IMR-90 (cell line): ENCODE measurements at regions not wholly inside any gene's neighbourhood (a gene's known extent, or its start where the extent isn't known, plus 50 kb on each side); places are given as distances from the start of the nearest gene placed in this dataset.

ENCODE experiments used
- ATAC-seq: fragments of 200-7000 bp; cut with Tn5 transposase; 2 replicates; pipeline ENCODE4 v1.9.1; 2020; ENCODE audit warnings: low read depth, mild to moderate bottlenecking, moderate library complexity
- BruUV-seq: library from RNA; stranded (reverse); fragments of 400-500 nt; replicated peaks from 2 replicates; lab custom pipeline; 2021; lab: Mats Ljungman, UMichigan
- CTCF ChIA-PET: fragments of 300-600 bp; formaldehyde crosslinking; extraction: SDS; loops from one replicate; lab custom pipeline; 2021; ENCODE audit warnings: antibody characterized with exemption; lab: Yijun Ruan, JAX
- POLR2A ChIA-PET: fragments of 300-600 bp; sonication (Branson Sonifier 250); formaldehyde crosslinking; loops from one replicate; lab custom pipeline; 2022; ENCODE audit warnings: antibody characterized with exemption; ENCODE audit not compliant: unreplicated experiment; lab: Charles Lee
- DNase-seq: peaks from one replicate; pipeline ENCODE4 v3.0.0; 2013
- H2AFZ ChIP-seq: replicated peaks from 2 replicates; pipeline ENCODE3; 2013; ENCODE audit warnings: low read length, mild to moderate bottlenecking; ENCODE audit not compliant: poor library complexity
- H2AK5ac ChIP-seq: 2 replicates; pipeline ENCODE4 v1.6.1; 2013; ENCODE audit warnings: low read depth, low read length, inconsistent platforms
- H2AK9ac ChIP-seq: replicated peaks from 2 replicates; pipeline ENCODE3; 2013; ENCODE audit warnings: mild to moderate bottlenecking, low read depth, low read length, moderate library complexity; ENCODE audit not compliant: poor library complexity
- H2BK120ac ChIP-seq: 2 replicates; pipeline ENCODE4 v1.6.1; 2013; ENCODE audit warnings: low read depth, low read length, inconsistent platforms
- H2BK15ac ChIP-seq: 3 replicates; pipeline ENCODE4 v1.6.1; 2013; ENCODE audit warnings: low read depth, low read length, inconsistent platforms
- H2BK20ac ChIP-seq: 2 replicates; pipeline ENCODE4 v1.6.1; 2013; ENCODE audit warnings: low read depth, mild to moderate bottlenecking, inconsistent platforms, low read length, moderate library complexity
- H2BK5ac ChIP-seq: 2 replicates; pipeline ENCODE4 v1.6.1; 2013; ENCODE audit warnings: mild to moderate bottlenecking, low read depth, low read length, inconsistent platforms; ENCODE audit not compliant: poor library complexity, severe bottlenecking
- H3K14ac ChIP-seq: replicated peaks from 2 replicates; pipeline ENCODE4 v1.6.1; 2013; ENCODE audit warnings: low read depth, low read length, inconsistent platforms
- H3K18ac ChIP-seq: 2 replicates; pipeline ENCODE4 v1.6.1; 2013; ENCODE audit warnings: low read depth, low read length, control low read depth
- H3K23ac ChIP-seq: 2 replicates; pipeline ENCODE4 v1.6.1; 2013; ENCODE audit warnings: low read depth, low read length, inconsistent platforms
- H3K27ac ChIP-seq: 2 replicates; pipeline ENCODE4 v1.5.1; 2013; ENCODE audit warnings: mild to moderate bottlenecking, control low read depth, low read length; ENCODE audit not compliant: insufficient read depth
- H3K27me3 ChIP-seq: 2 replicates; pipeline ENCODE4 v1.6.1; 2013; ENCODE audit warnings: low read length; ENCODE audit not compliant: control insufficient read depth, insufficient read depth
- H3K36me3 ChIP-seq: 2 replicates; pipeline ENCODE4 v1.6.1; 2013; ENCODE audit warnings: low read length, mixed read lengths; ENCODE audit not compliant: control insufficient read depth, insufficient read depth
- H3K4ac ChIP-seq: 2 replicates; pipeline ENCODE4 v1.6.1; 2013; ENCODE audit warnings: low read depth, low read length, inconsistent platforms
- H3K4me1 ChIP-seq: 2 replicates; pipeline ENCODE4 v1.6.1; 2013; ENCODE audit warnings: low read length, mixed read lengths; ENCODE audit not compliant: control insufficient read depth, insufficient read depth
- H3K4me2 ChIP-seq: 2 replicates; pipeline ENCODE4 v1.6.1; 2013; ENCODE audit warnings: low read depth, mild to moderate bottlenecking, control low read depth, low read length, moderate library complexity
- H3K4me3 ChIP-seq: 2 replicates; pipeline ENCODE4 v1.5.1; 2013; ENCODE audit warnings: low read depth, mild to moderate bottlenecking, control low read depth, low read length, moderate library complexity; ENCODE audit not compliant: insufficient read depth
- H3K56ac ChIP-seq: 2 replicates; pipeline ENCODE4 v1.6.1; 2013; ENCODE audit warnings: low read length, inconsistent platforms; ENCODE audit not compliant: insufficient read depth; ENCODE audit errors: extremely low read depth
- H3K79me1 ChIP-seq, 2 experiments: 2 replicates each; pipeline ENCODE4 v1.6.1; 2013; ENCODE audit warnings: low read length in 2 of 2, inconsistent platforms in 1 of 2, low read depth in 1 of 2
- H3K9ac ChIP-seq: 2 replicates; pipeline ENCODE4 v1.6.1; 2013; ENCODE audit warnings: low read depth, low read length, control low read depth
- H3K9me1 ChIP-seq: 2 replicates; pipeline ENCODE4 v1.6.1; 2013; ENCODE audit warnings: low read length, inconsistent platforms; ENCODE audit not compliant: insufficient read depth
- H3K9me3 ChIP-seq: 2 replicates; pipeline ENCODE4 v1.6.1; 2013; ENCODE audit warnings: low read length; ENCODE audit not compliant: control insufficient read depth, insufficient read depth
- H4K20me1 ChIP-seq: 2 replicates; pipeline ENCODE4 v1.6.1; 2013; ENCODE audit warnings: low read length, inconsistent platforms; ENCODE audit not compliant: insufficient read depth
- H4K5ac ChIP-seq: 2 replicates; pipeline ENCODE4 v1.6.1; 2013; ENCODE audit warnings: mild to moderate bottlenecking, low read depth, low read length, control low read depth
- H4K8ac ChIP-seq, 2 experiments: 2 replicates each; pipeline ENCODE4 v1.6.1; 2013; ENCODE audit warnings: low read depth in 2 of 2, low read length in 2 of 2, control low read depth in 1 of 2, inconsistent platforms in 1 of 2
- H4K91ac ChIP-seq: 2 replicates; pipeline ENCODE4 v1.6.1; 2013; ENCODE audit warnings: low read depth, low read length, inconsistent platforms; ENCODE audit not compliant: insufficient read depth
- BHLHE40 ChIP-seq: fragments of 150-350 bp; IDR thresholded peaks from 2 replicates; pipeline ENCODE4 v1.6.1; 2016; ENCODE audit warnings: mild to moderate bottlenecking, low read depth, low read length
- CEBPB ChIP-seq: IDR thresholded peaks from 2 replicates; pipeline ENCODE4 v1.6.1; 2012; ENCODE audit warnings: low read depth, low read length, improper control_type of control experiment
- CHD1 ChIP-seq: IDR thresholded peaks from 2 replicates; pipeline ENCODE4 v1.6.1; 2012; ENCODE audit warnings: low read depth, low read length, improper control_type of control experiment
- CTCF ChIP-seq: conservative IDR thresholded peaks from 2 replicates; pipeline ENCODE4 v1.5.1; 2012; ENCODE audit warnings: mild to moderate bottlenecking, low read depth, low read length, improper control_type of control experiment
- FOS ChIP-seq: fragments of 150-350 bp; IDR thresholded peaks from 2 replicates; pipeline ENCODE4 v1.6.1; 2016; ENCODE audit warnings: low read depth, low read length
- MAFK ChIP-seq: IDR thresholded peaks from 2 replicates; pipeline ENCODE4 v1.6.1; 2012; ENCODE audit warnings: low read depth, low read length, improper control_type of control experiment
- MAZ ChIP-seq: IDR thresholded peaks from 2 replicates; pipeline ENCODE4 v1.6.1; 2012; ENCODE audit warnings: low read depth, mild to moderate bottlenecking, low read length, improper control_type of control experiment, moderate library complexity, borderline replicate concordance
- MXI1 ChIP-seq: IDR thresholded peaks from 2 replicates; pipeline ENCODE4 v1.6.1; 2012; ENCODE audit warnings: low read depth, mild to moderate bottlenecking, low read length, moderate library complexity, borderline replicate concordance
- NFE2L2 ChIP-seq: fragments of 150-350 bp; IDR thresholded peaks from 2 replicates; pipeline ENCODE4 v1.6.1; 2016; ENCODE audit warnings: low read depth, mild to moderate bottlenecking, low read length
- POLR2A ChIP-seq: IDR thresholded peaks from 2 replicates; pipeline ENCODE4 v1.6.1; 2012; ENCODE audit warnings: mild to moderate bottlenecking, low read depth, low read length
- RAD21 ChIP-seq: IDR thresholded peaks from 2 replicates; pipeline ENCODE4 v1.6.1; 2012; ENCODE audit warnings: low read length, improper control_type of control experiment
- RCOR1 ChIP-seq: IDR thresholded peaks from 2 replicates; pipeline ENCODE4 v1.6.1; 2012; ENCODE audit warnings: mild to moderate bottlenecking, low read length, improper control_type of control experiment; ENCODE audit not compliant: insufficient replicate concordance
- RFX5 ChIP-seq: IDR thresholded peaks from 2 replicates; pipeline ENCODE4 v1.8.0; 2012; ENCODE audit warnings: low read depth, mild to moderate bottlenecking, low read length, moderate library complexity
- SMC3 ChIP-seq: fragments of 150-350 bp; IDR thresholded peaks from 2 replicates; pipeline ENCODE4 v1.6.1; 2016; ENCODE audit warnings: low read depth, mild to moderate bottlenecking, antibody characterized with exemption, low read length, moderate library complexity
- WGBS, 2 experiments: methylation state at CpG; one replicate each; pipeline versions ENCODE4 v1.1.5 to v1.1.7; 2013; ENCODE audit warnings: missing lambda C conversion rate in 2 of 2; ENCODE audit not compliant: insufficient read length in 1 of 2; ENCODE audit errors: extremely low coverage in 2 of 2; 5-methylcytosine and 5-hydroxymethylcytosine counted together
- dilution Hi-C: fragments of 300-500 bp; cut with HindIII; formaldehyde crosslinking; loops from one replicate; pipeline ENCODE4 v1.14.3; 2018; ENCODE audit warnings: low sequenced_read_pairs; ENCODE audit not compliant: unreplicated experiment
- in situ Hi-C: fragments of 300-500 bp; cut with MboI; formaldehyde crosslinking; loops from 3 replicates; pipeline ENCODE4 v1.14.3; 2019; ENCODE audit warnings: low sequenced_read_pairs, inconsistent platforms, mixed read lengths
- intact Hi-C: fragments of 100-400 bp; cut with micrococcal nuclease; formaldehyde crosslinking; loops from 2 replicates; pipeline ENCODE4 v1.10.0; 2022
- TF ChIP-seq, protein P1 (sequence below): fragments of 150-350 bp; IDR thresholded peaks from 2 replicates; pipeline ENCODE4 v1.6.1; 2017; ENCODE audit warnings: mild to moderate bottlenecking, antibody characterized with exemption, low read length, low read depth
- TF ChIP-seq, protein P2 (sequence below): fragments of 150-350 bp; IDR thresholded peaks from 2 replicates; pipeline ENCODE4 v1.6.1; 2016; ENCODE audit warnings: low read depth, mild to moderate bottlenecking, low read length, moderate library complexity, borderline replicate concordance

DNA sequence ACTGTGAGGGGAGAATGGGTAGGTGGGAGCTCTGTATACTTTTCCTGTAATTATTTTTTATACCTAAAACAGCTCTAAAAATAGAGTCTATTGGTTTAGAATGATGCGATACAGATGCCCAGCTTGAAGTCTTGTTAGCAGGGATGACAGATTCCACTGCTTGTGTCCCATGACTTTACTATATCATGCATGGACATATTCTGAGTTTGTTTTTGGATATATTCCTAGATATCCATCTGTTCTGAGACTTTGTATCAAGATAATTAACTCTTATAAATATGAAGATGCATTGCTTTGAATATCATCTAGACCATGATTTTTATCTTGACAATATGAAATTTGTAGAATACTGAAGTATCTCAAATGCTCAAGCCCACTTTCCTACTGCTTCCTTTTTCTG is 1058.1 kb downstream of the RAPGEF2 start:
- H3K9me1 ChIP-seq = no peaks in the 10 kb centered on the region
- H3K9me3 ChIP-seq = peaks cover 12% of the 10 kb centered on the region; the same call in 1 of the 2 replicates
- H3K23ac ChIP-seq = no peak overlapping the region
- H4K91ac ChIP-seq = no peak overlapping the region
- H4K20me1 ChIP-seq = no peaks in the 10 kb centered on the region
- no peak overlapping the region for H3K56ac ChIP-seq
- DNase-seq = no peak
- H3K9ac ChIP-seq = no peak overlapping the region
- no peaks in the 10 kb centered on the region for H3K36me3 ChIP-seq
- no peak overlapping the region for H3K4ac ChIP-seq
- H2BK15ac ChIP-seq = no peak overlapping the region
- no peaks in the 10 kb centered on the region for H3K27me3 ChIP-seq
- H3K4me2 ChIP-seq = no peak overlapping the region
- POLR2A ChIA-PET = no interaction called here
- intact Hi-C loops = no loop called here
- H3K27ac ChIP-seq = no peak overlapping the region
- no peak overlapping the region for H2AK9ac ChIP-seq
- no peak overlapping the region for H2BK5ac ChIP-seq
- ATAC-seq = no peak
- no peak overlapping the region for H4K8ac ChIP-seq
- no TSS peak for BruUV-seq
- H2BK20ac ChIP-seq = no peak overlapping the region
- WGBS, 2 experiments = no CpG with 5 or more reads among the region's 1 CpG
- in situ Hi-C loops = no loop called here
- no peak for TF ChIP-seq MAZ
- TF ChIP-seq, protein P1, sequence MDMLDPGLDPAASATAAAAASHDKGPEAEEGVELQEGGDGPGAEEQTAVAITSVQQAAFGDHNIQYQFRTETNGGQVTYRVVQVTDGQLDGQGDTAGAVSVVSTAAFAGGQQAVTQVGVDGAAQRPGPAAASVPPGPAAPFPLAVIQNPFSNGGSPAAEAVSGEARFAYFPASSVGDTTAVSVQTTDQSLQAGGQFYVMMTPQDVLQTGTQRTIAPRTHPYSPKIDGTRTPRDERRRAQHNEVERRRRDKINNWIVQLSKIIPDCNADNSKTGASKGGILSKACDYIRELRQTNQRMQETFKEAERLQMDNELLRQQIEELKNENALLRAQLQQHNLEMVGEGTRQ = no peak
- TF ChIP-seq MAFK = no peak
- no peak for TF ChIP-seq BHLHE40
- no peak for TF ChIP-seq RCOR1
- no peak for TF ChIP-seq RFX5
- no peak for TF ChIP-seq MXI1
- no peak for TF ChIP-seq POLR2A
- no peak for TF ChIP-seq NFE2L2
- no peak for TF ChIP-seq FOS
- no peak for TF ChIP-seq CTCF
- TF ChIP-seq, protein P2, sequence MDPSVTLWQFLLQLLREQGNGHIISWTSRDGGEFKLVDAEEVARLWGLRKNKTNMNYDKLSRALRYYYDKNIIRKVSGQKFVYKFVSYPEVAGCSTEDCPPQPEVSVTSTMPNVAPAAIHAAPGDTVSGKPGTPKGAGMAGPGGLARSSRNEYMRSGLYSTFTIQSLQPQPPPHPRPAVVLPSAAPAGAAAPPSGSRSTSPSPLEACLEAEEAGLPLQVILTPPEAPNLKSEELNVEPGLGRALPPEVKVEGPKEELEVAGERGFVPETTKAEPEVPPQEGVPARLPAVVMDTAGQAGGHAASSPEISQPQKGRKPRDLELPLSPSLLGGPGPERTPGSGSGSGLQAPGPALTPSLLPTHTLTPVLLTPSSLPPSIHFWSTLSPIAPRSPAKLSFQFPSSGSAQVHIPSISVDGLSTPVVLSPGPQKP = no peak
- no peak for TF ChIP-seq CHD1
- no peak for TF ChIP-seq SMC3
- TF ChIP-seq CEBPB = no peak
- no peak for TF ChIP-seq RAD21
- no peak overlapping the region for H2AK5ac ChIP-seq
- H2BK120ac ChIP-seq = no peak overlapping the region
- H3K14ac ChIP-seq = no peak overlapping the region
- no peak overlapping the region for H3K4me3 ChIP-seq
- no peak overlapping the region for H3K18ac ChIP-seq
- CTCF ChIA-PET = no interaction called here
- H3K79me1 ChIP-seq = no peaks in the 10 kb centered on the region
- no peaks in the 10 kb centered on the region for H3K4me1 ChIP-seq
- H4K5ac ChIP-seq = no peak overlapping the region
- dilution Hi-C loops = no loop called here
- no peak overlapping the region for H2AFZ ChIP-seq
